HS-5 (cell line): ENCODE measurements at regions not wholly inside any gene's neighbourhood (a gene's known extent, or its start where the extent isn't known, plus 50 kb on each side); places are given as distances from the start of the nearest gene placed in this dataset.
"Not testable (repeated sequence)": the region's sequence is repeated elsewhere in the genome, so short reads cannot be mapped to it uniquely, and the experiment has no call there.

Experiments
- DNase-seq: peaks from one replicate; pipeline ENCODE4 v3.0.0-alpha.2; 2012; ENCODE audit warnings: low read depth

DNA sequence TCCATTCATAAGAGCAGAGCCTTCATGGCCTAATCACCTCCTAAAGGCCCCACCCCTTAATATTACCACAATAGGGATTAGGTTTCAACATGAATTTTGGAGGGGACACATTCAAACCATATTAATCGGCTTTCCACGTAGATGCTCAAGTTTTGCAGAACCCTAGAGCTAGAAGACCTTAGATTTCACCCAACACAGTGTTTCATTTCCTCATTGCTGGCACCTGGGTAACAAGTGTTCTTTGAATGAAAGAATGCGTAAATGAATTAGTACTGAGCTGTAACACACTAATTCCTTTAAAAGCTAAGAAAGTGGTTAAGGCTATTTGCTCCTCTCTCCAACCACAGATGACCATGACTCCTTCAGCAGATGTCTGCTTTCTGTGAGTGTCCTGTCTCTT, 252.5 kb downstream of the SMAD2 start:
- DNase-seq: no peak

GRCh38 chr18:47669815-47670214, 260.6 kb downstream of the SMAD2 start:
- no peak for DNase-seq

- no peak for DNase-seq
These were observed 272.0 kb downstream of the SMAD2 start for GRCh38 chr18:47658498-47658897.

DNA sequence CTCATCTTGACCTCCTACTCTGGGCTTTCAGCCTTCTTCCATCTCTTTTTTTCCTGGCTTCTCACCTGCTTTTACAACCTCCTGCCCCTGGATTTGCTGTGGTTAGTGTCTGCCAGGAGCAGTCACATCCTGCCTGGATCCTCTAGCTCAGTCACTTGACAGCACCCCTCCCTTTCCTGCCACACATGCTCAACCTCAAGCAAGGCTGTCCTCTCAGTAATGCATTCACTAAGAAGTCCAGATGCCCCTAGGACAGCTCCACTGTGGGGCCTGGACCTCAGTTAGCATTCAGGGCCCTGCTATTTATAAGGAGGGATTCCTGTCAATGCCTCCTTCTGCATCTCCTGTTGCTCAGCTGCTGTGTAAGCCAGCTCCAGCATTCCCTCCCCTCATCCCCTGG, 275.5 kb downstream of the SMAD2 start:
- no peak for DNase-seq

DNA sequence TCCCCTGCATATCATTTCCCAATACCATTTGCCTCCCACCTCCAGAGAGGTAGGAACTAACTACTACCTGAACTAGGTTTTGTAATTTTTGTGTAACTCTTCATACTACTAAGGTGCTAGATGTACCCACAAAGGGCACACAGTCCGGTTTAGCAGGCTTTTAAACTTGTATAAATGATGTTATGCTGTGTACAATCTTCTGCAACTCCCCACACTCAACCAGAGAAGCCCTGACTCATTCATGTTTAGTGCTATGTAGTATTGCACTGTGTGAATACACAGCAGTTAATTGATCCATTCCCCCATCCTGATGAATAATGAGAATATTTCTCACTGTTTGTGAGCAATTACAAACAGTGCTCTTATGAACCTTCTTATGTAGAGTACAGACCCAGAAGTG, 285.6 kb downstream of the SMAD2 start:
- DNase-seq: no peak

DNA sequence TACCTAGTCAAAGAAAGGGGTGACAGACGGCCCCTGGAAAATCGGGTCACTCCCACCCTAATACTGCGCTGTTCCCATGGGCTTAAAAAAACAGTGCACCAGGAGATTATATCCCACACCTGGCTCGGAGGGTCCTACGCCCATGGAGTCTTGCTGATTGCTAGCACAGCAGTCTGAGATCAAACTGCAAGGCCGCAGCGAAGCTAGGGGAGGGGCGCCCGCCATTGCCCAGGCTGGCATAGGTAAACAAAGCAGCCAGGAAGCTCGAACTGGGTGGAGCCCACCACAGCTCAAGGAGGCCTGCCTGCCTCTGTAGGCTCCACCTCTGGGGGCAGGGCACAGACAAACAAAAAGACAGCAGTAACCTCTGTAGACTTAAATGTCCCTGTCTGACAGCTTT, 292.9 kb downstream of the SMAD2 start:
- not testable (repeated sequence) for DNase-seq

- no peak for DNase-seq
These were observed 295.0 kb downstream of the SMAD2 start for GRCh38 chr18:47635416-47635815.

DNA sequence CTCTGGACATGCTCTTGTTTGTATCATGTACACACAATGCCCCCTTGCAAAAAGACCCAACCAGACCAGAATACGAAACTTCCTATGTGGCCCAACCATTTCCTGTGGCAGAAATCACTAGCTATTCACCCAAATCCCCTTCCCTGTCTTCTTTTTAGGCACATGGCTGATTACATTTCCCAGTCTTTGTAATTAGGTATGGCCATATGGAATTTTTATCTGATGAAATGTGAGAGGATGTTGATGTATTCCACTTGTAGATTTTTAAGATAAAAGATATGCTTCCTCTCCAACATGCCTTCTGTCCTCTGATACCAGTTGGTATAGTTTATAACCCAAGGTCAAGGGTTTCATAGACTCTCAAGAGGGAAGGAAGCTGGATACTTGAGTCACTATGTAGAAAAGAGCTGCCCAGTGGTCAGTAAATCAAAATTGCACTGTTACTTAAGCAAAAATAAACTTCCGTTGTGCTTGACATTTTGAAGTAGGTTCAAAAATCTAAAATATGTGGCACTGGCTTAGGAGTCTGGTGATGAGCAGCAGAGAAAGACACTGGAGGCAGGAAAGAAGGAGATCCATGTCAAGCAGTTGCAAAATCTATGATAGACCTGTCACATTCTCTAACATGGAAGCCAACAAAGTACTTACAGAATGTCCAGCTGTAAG, 297.4 kb downstream of the SMAD2 start:
- DNase-seq: no peak

DNA sequence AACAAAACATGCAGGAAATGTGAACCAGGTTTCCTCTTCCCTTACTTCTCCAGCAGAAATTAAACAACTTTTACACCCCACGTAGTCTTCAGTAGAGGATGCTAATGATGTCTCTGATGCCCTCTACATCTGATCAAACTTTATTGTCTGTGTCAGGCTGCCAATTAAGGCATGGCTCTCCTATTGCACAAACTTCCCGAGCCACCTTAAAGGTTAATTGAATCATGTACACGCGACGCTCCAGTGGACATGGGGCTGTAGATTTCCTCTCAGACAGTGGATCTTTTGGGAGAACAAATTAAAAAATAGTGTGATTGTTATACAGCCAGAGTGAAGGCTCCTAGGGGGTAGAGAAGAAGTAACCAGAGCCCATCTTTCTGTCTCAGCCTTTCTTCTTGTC, 301.6 kb downstream of the SMAD2 start:
- DNase-seq: no peak

GRCh38 chr18:47628240-47628781, 302.1 kb downstream of the SMAD2 start:
- no peak for DNase-seq

GRCh38 chr18:47627030-47627429, 303.4 kb downstream of the SMAD2 start:
- DNase-seq: no peak

GRCh38 chr18:47619771-47620448, 310.5 kb downstream of the SMAD2 start:
- no peak for DNase-seq

- no peak for DNase-seq
These were observed 311.7 kb downstream of the SMAD2 start for GRCh38 chr18:47618758-47619157.

GRCh38 chr18:47615043-47615442, 315.4 kb downstream of the SMAD2 start:
- DNase-seq: no peak

DNA sequence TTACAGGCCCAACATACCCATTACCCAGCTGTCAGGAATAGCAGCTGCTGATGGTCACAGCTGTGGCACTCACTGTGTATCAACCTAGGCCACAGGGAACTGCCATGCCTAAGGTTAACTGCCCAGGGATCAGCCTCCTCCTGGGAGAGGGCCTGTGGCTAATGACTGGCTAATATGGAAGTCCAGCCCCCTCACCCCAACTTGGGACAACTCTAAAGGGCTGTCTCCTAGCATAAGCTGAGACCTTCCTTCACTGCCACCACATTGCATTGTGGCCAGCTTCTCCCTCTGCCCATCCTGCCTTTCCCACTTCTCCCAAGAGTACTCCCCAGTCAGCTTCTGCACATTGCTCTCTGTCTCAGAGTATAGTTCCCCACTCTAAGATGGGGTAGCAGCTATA, 316.5 kb downstream of the SMAD2 start:
- DNase-seq: no peak

DNA sequence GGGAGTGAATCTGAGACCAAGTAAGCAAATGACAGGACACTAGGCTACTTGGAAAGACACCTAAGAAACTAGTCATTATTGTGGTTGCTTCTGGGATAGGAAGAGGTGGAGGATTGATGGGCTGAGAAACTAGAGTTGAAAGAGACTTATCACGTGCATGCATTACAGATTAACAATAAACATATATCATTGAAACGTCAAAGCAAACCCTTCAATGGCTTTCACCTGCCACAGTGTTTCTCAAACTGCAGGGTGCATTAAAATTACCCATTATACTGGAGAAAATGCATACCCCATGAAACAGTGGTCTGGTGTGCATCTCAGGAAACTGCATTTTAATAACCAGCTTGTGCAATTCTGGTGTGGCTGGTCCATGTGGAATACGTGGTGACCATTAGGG, 318.8 kb downstream of the SMAD2 start:
- no peak for DNase-seq

DNA sequence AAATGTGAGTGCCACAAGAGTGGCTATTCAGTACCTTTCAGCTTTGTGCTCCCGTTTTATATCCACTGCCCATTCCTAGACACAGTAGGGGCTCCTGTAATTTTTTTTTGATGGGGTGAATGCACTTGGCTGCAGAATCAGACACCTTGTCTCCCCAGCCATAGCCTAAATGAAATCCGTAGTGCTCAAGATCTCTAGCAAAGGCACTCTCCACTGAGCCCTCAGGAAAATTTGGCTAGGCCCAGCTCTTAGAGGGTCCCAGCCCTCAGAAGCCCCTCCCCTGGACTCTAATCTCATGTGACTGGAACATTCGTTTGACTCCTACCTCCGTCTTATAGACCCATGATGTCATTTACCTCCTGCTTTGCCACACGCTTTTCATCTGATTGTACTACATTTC, 323.9 kb downstream of the SMAD2 start:
- DNase-seq: no peak

- no peak for DNase-seq
These were observed 325.4 kb downstream of the SMAD2 start for GRCh38 chr18:47605093-47605492.

DNA sequence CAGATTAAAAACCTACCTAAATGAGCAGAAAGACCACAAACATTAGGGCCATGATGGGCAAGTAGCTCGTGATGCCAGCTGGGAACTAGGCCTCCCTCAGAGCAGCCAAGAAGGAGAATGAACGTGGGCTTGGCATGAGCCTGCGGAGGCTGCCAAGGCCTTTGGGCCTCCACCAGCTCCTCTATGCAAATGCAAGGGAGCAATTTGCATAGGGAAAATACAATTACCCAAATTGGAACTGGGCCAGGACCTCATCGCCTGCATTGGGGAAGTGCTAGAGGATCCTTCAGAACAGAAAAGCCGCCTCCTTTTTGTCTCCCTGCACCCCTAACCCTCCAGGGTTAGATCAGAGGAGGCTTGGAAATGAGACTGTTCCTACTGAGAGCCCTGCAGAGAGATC, 326.4 kb downstream of the SMAD2 start:
- no peak for DNase-seq

- no peak for DNase-seq
These were observed 327.3 kb downstream of the SMAD2 start for GRCh38 chr18:47603158-47603557.

DNA sequence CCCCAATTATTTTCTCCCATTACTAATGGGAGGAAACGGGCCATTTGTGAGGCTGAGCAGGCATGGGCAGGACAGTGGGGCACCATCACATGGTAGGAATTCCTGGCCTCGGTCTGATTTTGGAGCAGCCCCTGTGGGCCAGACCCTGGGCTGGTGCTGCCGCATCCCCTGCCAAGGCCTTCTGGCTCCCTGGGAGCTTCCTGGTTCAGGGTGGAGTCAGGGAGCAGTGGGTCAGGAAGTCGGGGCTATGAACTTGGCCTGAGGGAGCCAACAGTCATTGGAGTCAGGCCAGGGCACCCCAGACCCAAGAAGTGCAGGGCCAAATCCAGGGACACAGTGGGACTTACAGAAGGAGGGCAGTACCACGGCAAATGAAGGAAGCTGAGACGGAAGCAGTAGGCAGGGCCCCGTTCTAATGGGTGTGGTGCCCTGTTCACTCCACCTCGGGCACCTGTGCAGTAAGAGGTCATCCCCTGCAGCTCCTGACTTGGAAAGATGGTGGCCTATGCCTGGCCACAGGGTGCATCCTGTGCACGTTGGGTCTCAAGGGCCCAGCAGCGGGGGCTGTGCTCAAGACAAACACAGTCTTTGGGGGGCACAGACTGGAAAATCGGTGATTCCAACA, 328.1 kb downstream of the SMAD2 start:
- DNase-seq: no peak

DNA sequence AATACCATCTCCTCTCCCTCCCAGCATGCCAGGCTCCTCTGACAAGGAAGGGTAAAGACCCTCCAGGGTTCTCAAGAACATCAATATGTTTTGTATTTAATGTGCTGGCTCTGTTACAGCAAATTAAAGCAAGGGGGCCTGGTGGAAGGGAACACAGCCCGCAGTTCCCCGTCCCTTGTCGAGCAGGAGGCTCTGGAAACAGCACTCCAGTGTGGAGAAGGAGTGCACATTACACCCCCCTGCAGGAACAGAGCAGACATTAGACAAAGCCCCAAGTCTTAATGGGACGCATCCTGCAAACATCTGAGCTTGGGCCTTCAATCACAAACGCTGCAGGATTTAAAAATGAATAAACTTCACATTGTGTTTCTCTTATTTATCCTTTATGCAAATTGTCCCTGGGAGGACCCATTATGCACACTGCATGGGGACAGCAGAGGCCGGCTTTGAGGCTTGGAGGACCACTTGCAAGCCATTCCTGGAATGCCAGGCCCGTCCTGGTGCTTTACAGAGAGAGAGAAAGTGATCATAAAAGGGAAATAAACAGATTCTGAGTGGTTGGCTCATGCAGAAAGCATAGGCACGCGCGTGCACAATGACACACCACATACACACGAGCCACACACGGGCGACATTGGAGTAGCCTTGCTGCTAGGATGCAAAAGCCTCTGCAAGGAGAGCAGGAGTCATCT, 328.7 kb downstream of the SMAD2 start:
- no peak for DNase-seq
